GM13977 (cell line): ENCODE measurements at regions not wholly inside any gene's neighbourhood (a gene's known extent, or its start where the extent isn't known, plus 50 kb on each side); places are given as distances from the start of the nearest gene placed in this dataset.

Experiments used
- DNase-seq: peaks from one replicate; pipeline ENCODE4 v3.0.0; 2012; ENCODE audit warnings: low spot score
- CTCF ChIP-seq: IDR thresholded peaks from 2 replicates; pipeline ENCODE4 v1.5.1; 2012; ENCODE audit warnings: mild to moderate bottlenecking, control low read depth; ENCODE audit not compliant: insufficient read depth; ENCODE audit errors: extremely low read depth, missing control alignments
- in situ Hi-C: fragments of 300-500 bp; cut with MboI; formaldehyde crosslinking; loops from one replicate; pipeline ENCODE4 v1.12.0; 2022; ENCODE audit warnings: low sequenced_read_pairs, low pct_unique_long_range_greater_than_20kb, mixed read lengths, inconsistent platforms; ENCODE audit not compliant: unreplicated experiment

GRCh38 chr2:176851200-176851888 lies 361.2 kb upstream of the HNRNPA3 start:
- no peak for DNase-seq
- in situ Hi-C loops = no loop called here
- TF ChIP-seq CTCF = no peak

GRCh38 chr2:176851889-176852483 lies 360.6 kb upstream of the HNRNPA3 start:
- in situ Hi-C loops = no loop called here
- TF ChIP-seq CTCF = no peak
- no peak for DNase-seq

GRCh38 chr2:176852667-176853066 lies 359.9 kb upstream of the HNRNPA3 start:
- in situ Hi-C loops = no loop called here
- no peak for TF ChIP-seq CTCF
- DNase-seq = no peak

GRCh38 chr2:176854062-176854461 lies 358.5 kb upstream of the HNRNPA3 start:
- no peak for TF ChIP-seq CTCF
- in situ Hi-C loops = no loop called here
- DNase-seq = no peak

- no peak for TF ChIP-seq CTCF
- in situ Hi-C loops = no loop called here
- DNase-seq = no peak
Observed at GRCh38 chr2:176854878-176855277, 357.7 kb upstream of the HNRNPA3 start.

GRCh38 chr2:176856683-176857082 lies 355.9 kb upstream of the HNRNPA3 start:
- no peak for TF ChIP-seq CTCF
- no peak for DNase-seq
- in situ Hi-C loops = no loop called here
